ENCODE measurements at regions not wholly inside any gene's neighbourhood (a gene's known extent, or its start where the extent isn't known, plus 50 kb on each side); places are given as distances from the start of the nearest gene placed in this dataset.

DNA sequence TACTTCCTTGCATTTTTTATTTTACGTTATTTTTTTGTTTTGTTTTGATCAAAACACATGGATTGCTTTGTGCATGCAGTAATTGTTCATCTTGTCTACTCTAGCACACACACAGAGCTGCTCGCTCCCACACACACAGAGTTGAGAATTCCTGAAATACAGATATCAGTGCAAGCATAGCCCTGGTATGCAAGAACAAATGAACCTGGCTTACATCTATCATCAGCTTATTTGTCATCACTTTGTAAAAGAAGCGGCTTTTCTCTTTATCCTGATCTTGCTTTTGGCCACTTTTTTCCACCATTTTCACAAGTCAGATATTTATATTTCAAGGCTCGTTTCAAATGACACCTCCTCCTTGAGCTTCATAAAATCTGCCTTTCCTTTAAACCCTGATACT is 1435.7 kb downstream of the MAT2B start:
- no peaks in the 10 kb centered on the region for H3K9me3 ChIP-seq (ENCODE audit: control insufficient read depth, low read length)
- no peaks in the 10 kb centered on the region for H3K36me3 ChIP-seq (ENCODE audit: control insufficient read depth, insufficient read depth, low read length)
- H3K27ac ChIP-seq (ENCODE audit: insufficient read depth, low read length, poor library complexity, severe bottlenecking) = no peak overlapping the region
- no peak for DNase-seq
- H3K27me3 ChIP-seq (replicated peaks; ENCODE audit: control insufficient read depth, insufficient read depth, low read length, poor library complexity, severe bottlenecking) = no peaks in the 10 kb centered on the region
- H3K4me3 ChIP-seq (ENCODE audit: insufficient read depth, low read depth, low read length, poor library complexity, severe bottlenecking) = no peak overlapping the region
- H3K4me1 ChIP-seq (ENCODE audit: control insufficient read depth, insufficient read depth, low read length, poor library complexity, severe bottlenecking) = no peaks in the 10 kb centered on the region

DNA sequence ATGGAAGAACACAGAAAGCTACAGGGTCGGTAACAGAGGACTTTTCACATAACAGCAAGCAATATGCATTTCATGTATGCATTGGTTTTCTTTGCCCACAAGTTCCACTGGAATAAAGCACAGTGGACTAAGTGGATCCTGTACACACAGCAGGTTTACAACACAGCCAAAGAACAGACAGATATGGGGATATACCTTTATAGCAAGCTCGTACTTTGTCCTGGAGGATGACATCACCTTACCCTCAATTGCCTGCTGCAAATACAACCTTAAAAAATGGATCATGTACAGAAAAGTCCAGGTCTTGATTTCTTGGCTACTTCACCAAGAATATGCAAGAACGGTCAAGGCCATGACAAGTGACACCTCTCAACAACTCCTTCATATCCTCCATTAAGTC is 1445.5 kb downstream of the MAT2B start:
- Histone ChIP-seq H3K36me3 (ENCODE audit: control insufficient read depth, insufficient read depth, low read length) (no peaks in the 10 kb centered on the region), H3K27me3 (replicated peaks; ENCODE audit: control insufficient read depth, insufficient read depth, low read length, poor library complexity, severe bottlenecking) (no peaks in the 10 kb centered on the region), H3K9me3 (ENCODE audit: control insufficient read depth, low read length) (no peaks in the 10 kb centered on the region), H3K27ac (ENCODE audit: insufficient read depth, low read length, poor library complexity, severe bottlenecking) (no peak overlapping the region), H3K4me1 (ENCODE audit: control insufficient read depth, insufficient read depth, low read length, poor library complexity, severe bottlenecking) (no peaks in the 10 kb centered on the region), H3K4me3 (ENCODE audit: insufficient read depth, low read depth, low read length, poor library complexity, severe bottlenecking) (no peak overlapping the region)
- no peak for DNase-seq

DNA sequence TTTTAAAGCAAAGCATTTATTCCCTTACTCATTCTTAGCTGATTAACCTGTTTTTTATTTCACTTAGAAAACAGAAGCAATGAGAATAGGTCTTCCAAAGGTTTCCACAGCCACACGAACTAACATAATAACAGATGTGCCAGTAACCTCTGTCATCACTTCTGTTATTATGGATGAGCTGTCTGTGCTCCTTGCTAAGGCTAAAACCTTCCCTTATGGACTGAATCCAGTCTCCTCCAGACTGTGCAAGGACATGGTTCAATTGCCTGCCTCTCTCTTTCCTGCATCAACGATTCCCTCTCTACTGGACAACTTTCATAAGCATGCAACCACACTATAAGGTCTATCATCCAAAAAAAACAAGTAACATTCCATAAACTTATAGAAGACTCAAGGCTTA is 1446.2 kb downstream of the MAT2B start:
- Histone ChIP-seq H3K36me3 (ENCODE audit: control insufficient read depth, insufficient read depth, low read length) (no peaks in the 10 kb centered on the region), H3K4me1 (ENCODE audit: control insufficient read depth, insufficient read depth, low read length, poor library complexity, severe bottlenecking) (no peaks in the 10 kb centered on the region), H3K27ac (ENCODE audit: insufficient read depth, low read length, poor library complexity, severe bottlenecking) (no peak overlapping the region), H3K9me3 (ENCODE audit: control insufficient read depth, low read length) (no peaks in the 10 kb centered on the region), H3K4me3 (ENCODE audit: insufficient read depth, low read depth, low read length, poor library complexity, severe bottlenecking) (no peak overlapping the region), H3K27me3 (replicated peaks; ENCODE audit: control insufficient read depth, insufficient read depth, low read length, poor library complexity, severe bottlenecking) (no peaks in the 10 kb centered on the region)
- DNase-seq = no peak

DNA sequence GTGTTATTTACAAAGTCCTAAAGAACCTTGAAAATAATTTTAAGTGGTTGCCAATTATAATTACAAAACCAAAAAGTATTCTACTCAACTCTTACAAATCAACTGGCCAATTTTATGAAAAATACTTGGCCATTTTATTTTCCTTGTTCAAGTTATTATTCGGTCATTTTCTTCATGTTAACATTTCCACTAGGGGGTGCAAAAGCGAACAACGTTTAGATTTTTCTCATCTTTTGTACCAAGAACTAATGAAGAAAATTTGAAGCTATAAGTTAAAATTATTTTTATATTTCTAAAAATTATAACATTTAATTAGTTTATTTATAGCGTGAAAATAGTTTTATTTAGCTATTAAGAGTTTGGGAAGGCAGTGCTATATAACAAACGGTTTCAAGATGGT is 1453.3 kb downstream of the MAT2B start:
- H3K9me3 ChIP-seq (ENCODE audit: control insufficient read depth, low read length) = no peaks in the 10 kb centered on the region
- no peaks in the 10 kb centered on the region for H3K27me3 ChIP-seq (replicated peaks; ENCODE audit: control insufficient read depth, insufficient read depth, low read length, poor library complexity, severe bottlenecking)
- DNase-seq = no peak
- H3K27ac ChIP-seq (ENCODE audit: insufficient read depth, low read length, poor library complexity, severe bottlenecking) = no peak overlapping the region
- no peaks in the 10 kb centered on the region for H3K36me3 ChIP-seq (ENCODE audit: control insufficient read depth, insufficient read depth, low read length)
- H3K4me1 ChIP-seq (ENCODE audit: control insufficient read depth, insufficient read depth, low read length, poor library complexity, severe bottlenecking) = no peaks in the 10 kb centered on the region
- H3K4me3 ChIP-seq (ENCODE audit: insufficient read depth, low read depth, low read length, poor library complexity, severe bottlenecking) = no peak overlapping the region

DNA sequence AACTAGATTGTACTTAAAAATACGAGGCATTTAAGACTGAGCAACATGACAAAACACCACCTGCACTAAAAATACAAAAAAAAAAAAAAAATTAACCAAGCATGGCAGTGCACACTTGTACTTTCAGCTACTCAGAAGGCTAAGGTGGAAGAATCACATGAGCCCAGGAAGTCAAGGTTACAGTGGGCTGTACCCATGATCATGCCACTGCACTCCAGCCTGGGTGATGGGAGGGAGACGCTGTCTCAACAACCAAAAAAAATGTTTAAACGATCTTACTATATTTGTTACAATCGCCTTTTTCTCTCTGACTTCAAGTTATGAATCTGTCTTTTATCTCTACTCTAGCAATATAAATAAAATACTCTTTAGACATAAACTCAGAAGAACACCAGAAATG is 1454.3 kb downstream of the MAT2B start:
- Histone ChIP-seq H3K27ac (ENCODE audit: insufficient read depth, low read length, poor library complexity, severe bottlenecking) (no peak overlapping the region), H3K36me3 (ENCODE audit: control insufficient read depth, insufficient read depth, low read length) (no peaks in the 10 kb centered on the region), H3K4me1 (ENCODE audit: control insufficient read depth, insufficient read depth, low read length, poor library complexity, severe bottlenecking) (no peaks in the 10 kb centered on the region), H3K9me3 (ENCODE audit: control insufficient read depth, low read length) (no peaks in the 10 kb centered on the region), H3K27me3 (replicated peaks; ENCODE audit: control insufficient read depth, insufficient read depth, low read length, poor library complexity, severe bottlenecking) (no peaks in the 10 kb centered on the region), H3K4me3 (ENCODE audit: insufficient read depth, low read depth, low read length, poor library complexity, severe bottlenecking) (no peak overlapping the region)
- no peak for DNase-seq

DNA sequence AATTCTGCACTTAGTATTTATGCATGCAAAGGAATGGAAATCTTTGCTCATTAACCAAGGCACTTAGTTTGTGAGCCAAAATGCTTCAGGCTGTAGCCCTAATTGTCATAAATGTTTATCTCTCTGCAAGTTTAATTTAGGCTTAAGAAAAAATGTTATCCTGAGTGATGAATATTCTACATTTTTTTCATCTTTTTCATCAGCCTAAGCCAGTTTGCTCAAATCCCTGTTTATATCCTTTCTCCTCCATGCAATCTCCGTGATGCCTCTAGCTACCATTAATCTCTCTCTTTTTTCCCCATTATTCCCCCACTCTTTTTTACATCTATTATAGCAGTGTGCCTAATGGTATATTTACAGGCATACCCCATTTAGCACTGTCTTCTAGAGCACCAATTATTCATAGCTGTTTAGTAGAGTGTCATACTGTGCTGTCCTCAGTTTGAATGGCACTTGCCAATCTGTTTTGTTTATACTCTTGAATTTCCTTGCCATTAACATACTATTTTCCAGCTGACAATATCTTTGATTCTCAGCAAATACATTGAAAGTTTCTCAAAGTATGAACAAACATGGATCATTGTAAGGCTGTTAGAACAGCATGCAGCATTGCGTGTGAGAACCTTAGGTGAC is 1457.0 kb downstream of the MAT2B start:
- H3K9me3 ChIP-seq (ENCODE audit: control insufficient read depth, low read length) = no peaks in the 10 kb centered on the region
- H3K4me3 ChIP-seq (ENCODE audit: insufficient read depth, low read depth, low read length, poor library complexity, severe bottlenecking) = no peak overlapping the region
- H3K4me1 ChIP-seq (ENCODE audit: control insufficient read depth, insufficient read depth, low read length, poor library complexity, severe bottlenecking) = no peaks in the 10 kb centered on the region
- no peaks in the 10 kb centered on the region for H3K36me3 ChIP-seq (ENCODE audit: control insufficient read depth, insufficient read depth, low read length)
- DNase-seq = no peak
- H3K27ac ChIP-seq (ENCODE audit: insufficient read depth, low read length, poor library complexity, severe bottlenecking) = no peak overlapping the region
- H3K27me3 ChIP-seq (replicated peaks; ENCODE audit: control insufficient read depth, insufficient read depth, low read length, poor library complexity, severe bottlenecking) = no peaks in the 10 kb centered on the region

DNA sequence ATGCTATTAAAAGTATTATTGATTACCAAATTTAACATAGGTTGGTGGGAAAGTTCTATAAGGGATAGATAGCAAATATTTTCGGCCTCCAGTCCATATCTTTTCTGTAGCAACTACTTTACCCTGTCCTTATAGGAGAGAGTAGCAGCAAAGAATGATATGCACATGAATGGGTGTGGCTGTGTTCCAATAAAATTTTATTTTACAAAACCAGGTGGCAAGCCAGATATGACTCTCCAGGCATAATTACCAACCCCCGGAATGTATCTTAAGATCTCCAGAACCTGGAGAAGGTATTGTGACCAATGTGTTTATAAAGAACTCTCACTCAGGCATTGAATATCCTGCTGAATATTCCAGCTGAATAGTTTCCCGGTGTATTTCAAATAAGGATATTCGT is 1461.2 kb downstream of the MAT2B start:
- Histone ChIP-seq H3K9me3 (ENCODE audit: control insufficient read depth, low read length) (no peaks in the 10 kb centered on the region), H3K27ac (ENCODE audit: insufficient read depth, low read length, poor library complexity, severe bottlenecking) (no peak overlapping the region), H3K36me3 (ENCODE audit: control insufficient read depth, insufficient read depth, low read length) (no peaks in the 10 kb centered on the region), H3K4me1 (ENCODE audit: control insufficient read depth, insufficient read depth, low read length, poor library complexity, severe bottlenecking) (no peaks in the 10 kb centered on the region), H3K4me3 (ENCODE audit: insufficient read depth, low read depth, low read length, poor library complexity, severe bottlenecking) (no peak overlapping the region), H3K27me3 (replicated peaks; ENCODE audit: control insufficient read depth, insufficient read depth, low read length, poor library complexity, severe bottlenecking) (no peaks in the 10 kb centered on the region)
- no peak for DNase-seq

DNA sequence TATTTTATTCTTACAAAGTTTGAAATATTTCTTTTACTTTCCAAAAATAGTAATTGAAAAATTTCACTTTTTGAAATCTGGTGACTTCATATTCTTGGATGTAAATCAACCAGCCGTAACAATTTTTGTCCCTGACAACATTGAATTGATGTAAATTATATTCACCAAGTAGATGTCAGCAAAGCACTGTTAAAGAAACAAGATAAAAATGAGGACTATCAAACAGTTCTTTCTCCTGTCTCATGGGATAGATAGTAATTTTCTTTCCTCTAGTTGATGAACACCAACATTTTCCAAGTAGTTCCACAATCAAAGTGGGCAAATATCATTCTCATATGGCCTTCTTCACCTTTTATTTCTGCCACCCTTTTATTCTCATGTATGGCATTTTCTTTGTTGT is 1461.9 kb downstream of the MAT2B start:
- H3K27ac ChIP-seq (ENCODE audit: insufficient read depth, low read length, poor library complexity, severe bottlenecking) = no peak overlapping the region
- no peak for DNase-seq
- no peaks in the 10 kb centered on the region for H3K9me3 ChIP-seq (ENCODE audit: control insufficient read depth, low read length)

DNA sequence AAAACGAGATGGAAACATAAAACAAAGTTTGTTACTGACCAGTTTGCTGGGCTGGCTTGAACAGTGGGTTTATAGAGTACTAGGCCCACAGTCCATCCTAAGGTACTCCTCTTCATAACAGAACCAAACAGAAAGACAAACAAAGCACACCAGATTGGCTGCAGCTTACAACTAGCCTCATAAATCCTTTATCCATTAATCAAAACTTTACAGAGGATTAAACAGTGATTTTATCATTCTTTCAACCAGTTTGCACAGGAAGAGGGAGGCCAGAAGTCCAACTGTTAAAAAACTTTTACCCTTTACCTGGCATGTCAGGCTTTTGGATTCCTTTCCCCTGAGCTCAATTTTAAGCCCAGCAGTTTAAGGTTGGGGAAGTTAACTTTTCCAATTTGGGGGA is 1467.6 kb downstream of the MAT2B start:
- H3K36me3 ChIP-seq (ENCODE audit: control insufficient read depth, insufficient read depth, low read length) = no peaks in the 10 kb centered on the region
- no peaks in the 10 kb centered on the region for H3K4me1 ChIP-seq (ENCODE audit: control insufficient read depth, insufficient read depth, low read length, poor library complexity, severe bottlenecking)
- no peak overlapping the region for H3K27ac ChIP-seq (ENCODE audit: insufficient read depth, low read length, poor library complexity, severe bottlenecking)
- H3K9me3 ChIP-seq (ENCODE audit: control insufficient read depth, low read length) = no peaks in the 10 kb centered on the region
- DNase-seq = no peak
- H3K27me3 ChIP-seq (replicated peaks; ENCODE audit: control insufficient read depth, insufficient read depth, low read length, poor library complexity, severe bottlenecking) = no peaks in the 10 kb centered on the region
- H3K4me3 ChIP-seq (ENCODE audit: insufficient read depth, low read depth, low read length, poor library complexity, severe bottlenecking) = no peak overlapping the region

More for the DNA sequence above, 1461.9 kb downstream of the MAT2B start:
- no peaks in the 10 kb centered on the region for H3K4me1 ChIP-seq (ENCODE audit: control insufficient read depth, insufficient read depth, low read length, poor library complexity, severe bottlenecking)
- no peak overlapping the region for H3K4me3 ChIP-seq (ENCODE audit: insufficient read depth, low read depth, low read length, poor library complexity, severe bottlenecking)
- no peaks in the 10 kb centered on the region for H3K36me3 ChIP-seq (ENCODE audit: control insufficient read depth, insufficient read depth, low read length)
- no peaks in the 10 kb centered on the region for H3K27me3 ChIP-seq (replicated peaks; ENCODE audit: control insufficient read depth, insufficient read depth, low read length, poor library complexity, severe bottlenecking)

DNA sequence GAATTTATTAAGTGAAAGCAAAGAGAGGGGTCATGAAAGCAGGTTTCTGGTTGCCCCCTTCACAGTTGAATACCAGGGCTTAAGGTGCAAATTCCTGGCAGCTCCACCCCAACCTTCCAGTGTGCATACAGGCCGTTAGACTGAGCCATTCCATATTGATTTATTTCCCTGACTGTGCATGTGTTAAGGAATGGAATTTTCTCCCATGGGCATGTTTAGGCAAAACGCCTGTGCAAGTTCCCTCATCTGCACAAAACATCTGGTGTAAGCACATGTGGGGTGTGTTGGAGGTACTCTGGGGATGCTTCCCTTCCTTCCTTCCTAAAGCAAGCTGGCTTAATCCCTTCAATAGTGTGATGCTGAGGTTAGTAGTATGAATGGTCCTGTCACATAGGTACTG is 1470.6 kb downstream of the MAT2B start:
- Histone ChIP-seq H3K9me3 (ENCODE audit: control insufficient read depth, low read length) (no peaks in the 10 kb centered on the region), H3K4me1 (ENCODE audit: control insufficient read depth, insufficient read depth, low read length, poor library complexity, severe bottlenecking) (no peaks in the 10 kb centered on the region), H3K4me3 (ENCODE audit: insufficient read depth, low read depth, low read length, poor library complexity, severe bottlenecking) (no peak overlapping the region), H3K36me3 (ENCODE audit: control insufficient read depth, insufficient read depth, low read length) (no peaks in the 10 kb centered on the region), H3K27me3 (replicated peaks; ENCODE audit: control insufficient read depth, insufficient read depth, low read length, poor library complexity, severe bottlenecking) (no peaks in the 10 kb centered on the region), H3K27ac (ENCODE audit: insufficient read depth, low read length, poor library complexity, severe bottlenecking) (no peak overlapping the region)
- DNase-seq = no peak

Data from effector memory CD4-positive, alpha-beta T cell (primary cell).